ENCODE measurements at regions not wholly inside any gene's neighbourhood (a gene's known extent, or its start where the extent isn't known, plus 50 kb on each side); places are given as distances from the start of the nearest gene placed in this dataset.
"Not testable (repeated sequence)": the region's sequence is repeated elsewhere in the genome, so short reads cannot be mapped to it uniquely, and the experiment has no call there.

DNA sequence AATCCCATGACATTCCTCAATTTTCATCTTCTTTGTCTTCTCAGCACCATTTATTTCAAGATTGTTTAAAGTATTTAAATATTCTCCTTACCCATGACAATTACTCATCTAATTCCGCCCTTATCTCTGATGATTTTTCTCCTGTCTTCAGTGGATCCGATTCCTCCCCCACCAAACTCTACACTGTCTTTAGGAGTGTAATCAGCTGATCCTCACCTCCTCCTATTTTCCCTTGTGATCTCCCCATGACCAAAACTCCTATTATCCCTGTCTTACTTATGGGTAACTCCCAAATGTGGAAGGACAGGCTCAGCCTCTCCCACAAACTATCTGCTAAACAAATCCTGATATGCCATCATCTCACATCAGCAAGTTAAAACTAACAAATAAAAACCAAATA is 335.3 kb upstream of the RUNX1 start:
- no peak for DNase-seq

DNA sequence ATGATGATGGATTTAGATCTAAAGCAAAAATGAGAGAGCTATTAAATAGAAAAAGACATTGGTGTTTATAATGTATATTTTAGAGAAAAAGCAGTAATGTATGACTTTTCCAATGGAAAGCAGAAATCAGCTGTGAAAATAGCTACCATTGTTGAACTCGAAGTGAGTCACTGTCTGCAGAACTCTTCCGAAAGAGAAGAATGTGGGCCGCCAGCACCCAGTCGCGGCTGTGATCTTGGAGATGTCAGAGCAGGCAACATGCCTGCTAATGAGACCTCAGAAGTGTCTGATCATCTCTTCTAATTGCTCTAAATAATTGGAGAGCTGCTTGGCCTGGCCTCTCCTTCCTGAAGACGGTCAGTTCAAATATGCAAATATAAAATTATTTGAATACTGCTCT is 333.6 kb upstream of the RUNX1 start:
- DNase-seq: no peak

GRCh38 chr21:35381743-35382310 is 332.7 kb upstream of the RUNX1 start:
- no peak for DNase-seq

DNA sequence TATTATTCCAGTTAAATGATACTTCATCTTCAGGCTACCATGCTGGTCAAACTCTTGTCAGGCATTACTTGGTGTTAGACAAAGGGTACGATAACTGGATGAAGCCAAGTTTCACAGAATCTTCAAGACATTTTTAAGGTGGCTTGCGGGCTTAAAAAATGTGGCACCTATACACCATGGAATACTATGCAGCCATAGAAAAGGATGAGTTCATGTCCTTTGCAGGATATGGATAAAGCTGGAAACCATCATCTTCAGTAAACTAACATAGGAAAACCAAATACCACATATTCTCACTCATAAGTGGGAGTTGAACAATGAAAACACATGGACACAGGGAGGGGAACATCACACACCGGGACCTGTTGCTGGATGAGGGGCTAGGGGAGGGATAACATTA is 331.2 kb upstream of the RUNX1 start:
- DNase-seq: not testable (repeated sequence)

GRCh38 chr21:35378881-35379280 is 329.8 kb upstream of the RUNX1 start:
- no peak for DNase-seq

- DNase-seq: no peak
Measured at GRCh38 chr21:35377505-35378090, 328.5 kb upstream of the RUNX1 start.

- no peak for DNase-seq
Measured at GRCh38 chr21:35376406-35377135, 327.5 kb upstream of the RUNX1 start.

DNA sequence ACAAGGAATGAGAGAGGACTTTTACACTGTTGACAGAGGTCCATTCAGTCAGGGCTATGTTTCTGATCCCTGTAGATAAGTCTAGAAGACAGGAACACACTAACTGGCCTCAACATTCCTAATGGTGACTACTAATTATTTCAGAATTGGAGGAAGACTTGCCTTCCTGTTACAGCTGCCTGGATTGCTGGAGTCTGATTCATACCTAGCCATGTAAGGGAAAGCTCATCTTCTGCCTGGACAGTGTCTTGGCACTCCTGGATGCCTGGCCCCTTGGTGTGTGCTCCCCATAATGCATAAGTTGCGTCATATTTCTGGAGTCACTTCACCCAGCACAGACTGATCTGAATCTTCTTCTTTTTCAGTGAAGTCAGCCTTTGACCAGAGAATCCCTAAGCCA is 326.0 kb upstream of the RUNX1 start:
- DNase-seq: no peak

DNA sequence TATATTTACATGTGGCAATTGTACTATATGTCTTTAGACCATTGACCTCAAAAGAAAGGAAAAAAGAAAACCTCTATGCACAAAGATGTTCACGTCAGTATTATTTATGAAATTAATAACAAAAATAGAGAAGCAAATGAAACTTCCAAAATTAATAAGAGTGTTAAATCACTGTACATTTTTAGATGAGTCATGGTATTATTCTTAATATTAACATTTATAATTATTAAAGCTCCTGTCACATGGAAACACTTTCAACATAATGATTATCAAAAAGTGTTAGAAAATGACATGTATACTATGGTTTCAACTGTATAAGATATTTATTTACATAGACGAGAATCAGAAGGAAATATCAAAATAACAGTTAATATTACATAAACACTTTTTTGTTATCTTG is 324.9 kb upstream of the RUNX1 start:
- no peak for DNase-seq

- no peak for DNase-seq
Measured at GRCh38 chr21:35372201-35372600, 323.1 kb upstream of the RUNX1 start.

- DNase-seq: no peak
Measured at GRCh38 chr21:35370671-35371070, 321.6 kb upstream of the RUNX1 start.

GRCh38 chr21:35370071-35370470 is 321.0 kb upstream of the RUNX1 start:
- no peak for DNase-seq

GRCh38 chr21:35368326-35368725 is 319.2 kb upstream of the RUNX1 start:
- DNase-seq: no peak

GRCh38 chr21:35367553-35367952 is 318.5 kb upstream of the RUNX1 start:
- no peak for DNase-seq

GRCh38 chr21:35366394-35367080 is 317.4 kb upstream of the RUNX1 start:
- no peak for DNase-seq

DNA sequence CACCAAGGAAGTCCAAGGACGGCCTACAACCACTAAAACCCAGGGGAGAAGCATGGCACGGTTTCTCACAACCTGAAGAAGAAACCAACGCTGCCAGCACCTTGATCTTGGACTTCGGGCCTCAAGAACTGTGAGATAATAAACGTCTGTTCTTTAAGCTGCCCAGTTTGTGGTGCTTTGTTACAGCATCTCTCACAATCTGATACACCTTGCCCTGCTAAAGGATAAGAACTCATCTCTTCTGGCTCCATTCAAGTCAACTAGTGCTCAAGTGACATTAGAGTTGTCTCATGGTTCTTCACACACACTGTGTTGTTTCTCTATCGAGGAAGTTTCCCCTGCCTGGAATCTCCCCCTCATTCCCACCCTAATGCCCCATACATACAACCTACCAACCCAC is 314.4 kb upstream of the RUNX1 start:
- DNase-seq: no peak

DNA sequence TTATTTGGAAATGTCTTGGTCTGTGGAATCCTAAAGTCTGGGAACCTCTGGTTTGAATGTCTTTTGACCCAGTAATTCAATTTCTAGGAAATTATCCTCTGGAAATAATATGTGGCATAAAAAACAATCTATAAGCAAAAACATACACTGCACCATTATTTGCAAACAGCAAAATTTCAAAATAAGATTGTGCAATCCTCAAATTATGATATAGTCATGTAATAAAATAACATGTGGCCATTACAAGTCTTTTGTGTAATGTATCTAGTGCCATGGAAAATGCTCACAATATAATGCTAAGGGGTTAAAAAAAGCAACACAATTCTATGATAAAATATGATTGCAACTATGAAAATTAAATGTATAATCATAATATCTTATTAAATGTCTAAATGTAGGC is 312.9 kb upstream of the RUNX1 start:
- DNase-seq: no peak

GRCh38 chr21:35360870-35361570 is 311.9 kb upstream of the RUNX1 start:
- DNase-seq: no peak

- DNase-seq: no peak
Measured at GRCh38 chr21:35359076-35359475, 310.0 kb upstream of the RUNX1 start.

- no peak for DNase-seq
Measured at GRCh38 chr21:35358008-35358407, 308.9 kb upstream of the RUNX1 start.

DNA sequence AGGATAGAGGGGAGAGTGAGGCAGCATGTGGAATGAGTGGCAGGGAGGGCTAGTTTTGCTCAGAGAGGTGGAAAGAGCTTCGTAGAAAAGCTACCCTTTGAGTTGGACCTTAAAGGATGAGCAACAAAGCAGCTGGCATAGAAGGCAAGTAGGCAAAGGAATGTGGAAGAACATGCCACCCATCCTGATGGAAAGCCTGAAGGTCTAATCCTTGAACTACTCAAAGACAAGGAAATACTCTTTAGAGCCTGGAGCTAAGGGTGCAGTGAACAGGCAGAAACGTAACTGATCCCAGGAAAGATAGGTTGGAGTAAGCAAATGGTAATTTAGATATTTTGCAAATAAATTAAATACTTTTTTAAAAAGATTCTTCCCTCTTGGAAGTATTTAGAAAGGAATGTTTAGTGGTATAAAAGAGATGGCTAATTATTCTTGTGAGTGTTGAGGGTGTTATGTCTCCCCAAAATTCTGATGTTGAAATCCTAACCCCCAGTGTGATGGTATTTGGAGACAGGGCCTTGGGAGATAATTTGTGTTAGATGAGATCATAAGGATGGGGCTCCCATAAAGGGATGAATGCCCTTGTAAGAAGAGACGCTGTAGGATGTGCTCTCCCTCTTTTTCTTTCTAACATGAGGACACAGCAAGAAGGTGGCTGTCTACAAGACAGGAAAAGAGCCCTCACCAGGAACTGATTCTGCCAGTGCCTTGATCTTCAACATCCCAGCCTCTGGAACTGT is 308.1 kb upstream of the RUNX1 start:
- no peak for DNase-seq

DNA sequence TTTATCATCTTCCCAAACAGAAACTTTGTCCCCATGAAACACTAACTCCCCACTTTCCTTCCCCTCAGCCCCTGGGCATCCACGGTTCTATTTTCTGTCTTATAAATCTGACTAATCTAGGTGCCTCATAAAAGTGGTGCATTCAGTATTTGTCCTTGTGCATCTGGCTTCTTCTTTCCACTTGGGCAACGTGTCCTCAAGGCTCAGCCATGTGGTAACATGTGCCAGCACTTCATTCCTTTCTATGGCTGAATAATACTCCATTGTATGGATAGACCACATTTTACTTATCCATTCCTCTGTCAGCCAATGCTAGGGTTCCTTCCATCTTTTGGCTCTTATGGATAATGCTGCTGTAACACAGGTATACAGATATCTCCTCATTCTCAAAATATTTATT is 305.0 kb upstream of the RUNX1 start:
- DNase-seq: no peak

- DNase-seq: no peak
Measured at GRCh38 chr21:35352793-35353192, 303.7 kb upstream of the RUNX1 start.

Measured in NCI-H774 (cell line).